ENCODE measurements at regions not wholly inside any gene's neighbourhood (a gene's known extent, or its start where the extent isn't known, plus 50 kb on each side); places are given as distances from the start of the nearest gene placed in this dataset.

- no peak for DNase-seq
These were observed 159.7 kb downstream of the TFCP2L1 start for GRCh38 chr2:121125350-121125749.

DNA sequence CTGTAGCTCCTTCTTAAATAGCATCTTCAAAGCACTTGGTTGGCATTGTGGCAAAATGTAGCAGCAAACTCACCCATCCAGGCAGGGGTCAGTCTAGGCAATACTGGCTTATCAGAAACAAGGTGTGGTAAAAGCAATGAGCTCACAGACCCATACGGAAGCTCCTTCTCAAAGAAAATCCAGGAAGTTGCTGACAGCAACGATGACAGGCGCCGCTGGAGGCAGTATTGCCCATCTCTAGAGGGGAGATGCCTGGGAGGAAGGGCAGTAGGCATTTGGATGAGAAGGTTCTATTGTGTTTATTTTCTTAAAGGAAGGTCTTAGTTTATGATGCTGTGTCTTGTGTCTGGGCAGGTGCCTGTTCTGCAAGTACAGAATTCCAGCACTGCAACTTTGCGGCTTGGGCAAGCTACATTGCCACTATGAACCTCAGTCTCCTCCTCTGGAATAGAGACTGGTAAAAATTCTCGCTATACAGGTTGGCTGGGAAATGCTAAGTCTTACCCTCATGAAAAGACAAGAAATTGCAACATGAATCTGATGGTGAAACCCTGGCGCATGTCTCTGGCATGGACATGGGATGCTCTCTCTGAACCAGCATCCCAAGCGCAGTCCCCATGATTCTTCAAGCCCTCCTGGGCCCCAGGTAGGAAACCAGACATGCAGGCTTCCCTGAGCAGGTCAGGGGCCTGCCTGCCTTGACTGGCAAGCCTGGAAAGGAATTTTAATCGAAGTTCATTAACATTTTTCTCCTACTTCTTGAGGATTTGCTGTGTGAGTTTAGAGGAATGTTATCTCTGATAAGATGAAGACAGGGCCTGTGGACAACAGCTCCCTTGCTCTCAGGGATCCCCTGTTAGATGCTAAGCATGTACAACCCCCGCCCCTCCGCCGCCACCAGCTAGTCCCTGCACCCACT, 156.0 kb downstream of the TFCP2L1 start:
- no peak for DNase-seq

GRCh38 chr2:121129692-121130091, 155.3 kb downstream of the TFCP2L1 start:
- DNase-seq, result no peak

GRCh38 chr2:121130301-121130850, 154.6 kb downstream of the TFCP2L1 start:
- DNase-seq, result no peak

DNA sequence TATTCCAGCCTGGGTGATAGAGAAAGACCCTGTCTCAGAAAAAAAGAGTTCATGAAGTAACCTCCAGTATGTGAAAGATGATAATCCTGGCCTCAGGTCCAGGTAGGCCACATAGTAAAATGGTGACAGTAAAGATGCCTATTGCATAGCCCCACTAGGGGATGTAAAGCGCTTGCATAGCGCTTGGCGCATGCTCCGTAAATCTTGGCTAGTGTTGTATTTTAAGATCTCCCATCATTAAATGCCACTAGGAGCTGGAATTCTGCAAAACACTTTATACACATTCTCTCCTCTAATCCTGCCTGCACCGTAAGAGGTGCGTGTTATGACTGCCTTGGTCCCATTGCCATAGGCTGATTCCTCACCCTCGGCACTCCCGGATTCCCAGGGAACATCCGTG, 153.6 kb downstream of the TFCP2L1 start:
- DNase-seq, result no peak

DNA sequence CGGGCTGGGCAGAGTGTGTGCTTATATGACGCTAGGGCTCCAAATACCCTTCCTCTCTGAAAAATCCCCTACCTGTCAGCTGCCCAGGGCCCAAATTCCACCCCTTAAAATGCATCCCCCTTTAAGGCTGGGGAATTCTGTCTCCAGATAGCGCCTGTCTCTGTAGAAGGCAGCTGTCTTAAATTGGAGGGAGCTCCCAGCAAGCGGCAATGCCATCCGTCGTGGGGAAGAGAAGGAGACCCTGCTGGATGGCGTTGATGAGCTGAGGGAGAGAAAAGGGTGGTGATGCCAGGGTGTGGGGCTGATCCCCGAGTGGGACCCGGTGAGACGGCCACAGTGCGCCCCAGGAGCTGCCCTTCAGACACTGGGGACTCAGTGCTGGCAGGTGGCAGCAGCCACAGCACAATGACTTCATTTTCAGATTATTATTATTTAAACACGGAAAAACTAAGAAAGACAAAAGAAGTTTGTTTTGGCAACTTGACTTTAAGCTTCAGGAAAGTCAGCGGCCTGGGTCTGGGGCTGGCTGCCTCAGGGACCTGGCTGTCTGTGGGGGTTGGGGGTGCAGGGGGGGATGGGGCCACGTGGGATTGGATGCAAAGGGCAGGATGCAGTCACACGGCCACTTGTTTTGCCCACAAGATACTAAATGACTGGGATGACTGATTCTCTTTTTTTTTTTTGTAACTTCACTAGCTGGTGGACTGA, 152.8 kb downstream of the TFCP2L1 start:
- DNase-seq, result no peak

- no peak for DNase-seq
These were observed 152.3 kb downstream of the TFCP2L1 start for GRCh38 chr2:121132762-121133107.

DNA sequence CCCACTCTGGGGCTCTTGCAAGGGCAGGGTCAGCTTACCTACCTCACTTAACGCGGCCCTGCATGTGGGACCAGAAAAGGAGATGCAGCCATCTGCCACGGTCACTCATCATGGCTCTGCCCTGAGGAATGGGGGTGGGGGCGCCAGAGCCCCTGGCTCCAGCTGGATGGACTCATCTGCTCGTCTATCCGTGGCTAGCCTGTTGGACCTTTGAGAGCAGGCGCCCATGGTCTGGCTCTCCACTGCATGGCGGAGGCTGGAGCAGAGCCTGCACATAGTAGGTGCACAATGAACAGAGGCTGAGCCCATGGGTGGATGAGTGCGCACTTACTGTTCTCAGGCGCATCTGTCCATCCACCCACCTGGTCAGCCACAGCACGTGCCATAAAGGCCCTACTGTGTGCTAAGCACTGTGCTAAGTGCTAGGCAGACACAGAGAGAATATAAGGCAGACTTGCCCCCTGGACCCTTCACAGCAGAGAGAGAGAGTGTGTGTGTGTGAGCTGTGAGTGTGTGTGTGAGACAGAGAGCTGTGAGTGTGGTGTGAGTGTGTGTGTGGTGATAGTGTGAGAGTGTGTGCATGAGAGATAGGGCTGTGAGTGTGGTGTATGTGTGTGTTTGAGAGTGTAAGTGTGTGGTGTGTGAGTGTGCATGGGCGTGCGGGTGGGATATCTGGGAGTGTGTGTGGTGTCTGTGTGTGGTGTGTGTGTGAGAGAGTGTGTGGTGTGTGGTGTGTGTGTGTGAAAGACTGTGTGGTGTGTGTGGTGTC, 151.3 kb downstream of the TFCP2L1 start:
- no peak for DNase-seq

GRCh38 chr2:121134728-121135127, 150.3 kb downstream of the TFCP2L1 start:
- no peak for DNase-seq

DNA sequence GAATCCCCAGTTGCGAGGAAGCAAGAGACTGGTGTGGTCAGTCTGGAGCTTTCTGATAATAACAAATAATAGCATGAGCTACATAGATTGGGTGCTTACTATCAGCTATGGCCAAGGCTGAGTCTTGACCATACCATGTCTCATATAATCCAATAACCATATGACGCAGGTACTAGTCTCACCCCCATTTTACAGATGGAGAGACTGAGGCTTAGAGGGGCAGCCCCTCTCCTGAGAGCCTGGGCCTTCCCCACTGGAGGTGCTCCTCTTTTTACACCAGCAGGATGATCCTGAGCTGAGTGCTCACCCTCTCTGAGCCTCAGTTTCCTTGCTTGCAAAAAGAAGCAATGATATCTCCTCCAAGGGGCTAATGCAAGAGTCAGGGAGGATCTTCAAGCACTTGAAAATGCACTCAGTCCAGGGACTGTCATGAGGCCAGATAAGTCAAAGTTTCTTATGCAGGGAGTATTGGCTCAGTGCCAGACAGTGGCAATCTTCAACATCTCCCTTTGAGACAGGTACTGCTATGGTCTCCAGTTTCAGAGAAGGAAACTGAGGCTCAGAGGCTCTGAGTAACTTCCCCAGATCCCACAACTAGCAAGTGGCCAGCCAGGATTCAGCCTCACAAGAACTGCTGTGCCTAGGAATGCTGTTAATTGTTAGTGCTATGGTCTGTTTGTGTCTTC, 149.7 kb downstream of the TFCP2L1 start:
- no peak for DNase-seq

GRCh38 chr2:121136323-121136722, 148.7 kb downstream of the TFCP2L1 start:
- no peak for DNase-seq

- no peak for DNase-seq
These were observed 147.4 kb downstream of the TFCP2L1 start for GRCh38 chr2:121137571-121137970.

DNA sequence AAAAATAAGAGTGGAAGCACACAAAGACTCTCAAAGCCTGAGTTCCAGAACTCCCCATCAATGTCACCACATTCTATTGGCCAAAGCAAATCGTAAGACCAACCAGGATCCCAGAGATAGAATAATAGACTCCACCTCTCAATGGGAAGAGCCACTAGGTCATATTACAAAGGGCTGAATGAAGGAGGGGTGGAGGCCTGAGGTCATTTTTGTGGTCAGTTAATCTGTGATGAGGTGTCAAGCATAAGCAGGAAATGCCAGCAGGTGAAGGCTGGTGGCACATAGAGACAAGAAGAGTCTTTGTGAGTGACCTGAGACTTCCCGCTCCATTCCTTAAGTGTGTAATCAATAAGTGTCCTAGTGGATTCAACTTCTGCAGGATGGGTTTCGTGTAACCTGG, 144.3 kb downstream of the TFCP2L1 start:
- DNase-seq, result no peak

GRCh38 chr2:121142452-121142851, 142.6 kb downstream of the TFCP2L1 start:
- DNase-seq, result no peak

DNA sequence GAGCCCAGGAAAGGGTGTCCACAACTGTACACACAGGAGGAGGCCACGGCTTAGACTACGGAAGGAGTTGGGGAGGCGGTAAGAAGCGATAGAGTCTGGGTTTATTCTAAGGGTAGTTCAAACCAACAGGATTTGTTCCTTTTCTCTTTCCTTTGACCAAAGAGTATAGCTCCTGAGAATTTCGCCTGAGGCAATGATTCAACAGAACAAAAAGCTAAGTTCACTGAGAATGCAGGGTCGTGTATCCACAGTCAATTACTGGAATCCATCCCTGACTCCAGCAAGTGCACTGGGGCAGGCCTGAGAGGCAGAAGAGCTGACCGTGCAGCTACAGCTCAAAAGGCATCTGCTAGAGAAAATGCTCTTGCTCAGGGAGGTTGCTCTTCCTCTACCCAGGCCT, 140.9 kb downstream of the TFCP2L1 start:
- no peak for DNase-seq

GRCh38 chr2:121146630-121147029, 138.4 kb downstream of the TFCP2L1 start:
- no peak for DNase-seq

GRCh38 chr2:121147766-121148165, 137.2 kb downstream of the TFCP2L1 start:
- no peak for DNase-seq

- DNase-seq, result no peak
These were observed 136.5 kb downstream of the TFCP2L1 start for GRCh38 chr2:121148481-121148880.

- no peak for DNase-seq
These were observed 135.6 kb downstream of the TFCP2L1 start for GRCh38 chr2:121149384-121149783.

- DNase-seq, result no peak
These were observed 134.9 kb downstream of the TFCP2L1 start for GRCh38 chr2:121150126-121150525.

- no peak for DNase-seq
These were observed 134.3 kb downstream of the TFCP2L1 start for GRCh38 chr2:121150713-121151112.

DNA sequence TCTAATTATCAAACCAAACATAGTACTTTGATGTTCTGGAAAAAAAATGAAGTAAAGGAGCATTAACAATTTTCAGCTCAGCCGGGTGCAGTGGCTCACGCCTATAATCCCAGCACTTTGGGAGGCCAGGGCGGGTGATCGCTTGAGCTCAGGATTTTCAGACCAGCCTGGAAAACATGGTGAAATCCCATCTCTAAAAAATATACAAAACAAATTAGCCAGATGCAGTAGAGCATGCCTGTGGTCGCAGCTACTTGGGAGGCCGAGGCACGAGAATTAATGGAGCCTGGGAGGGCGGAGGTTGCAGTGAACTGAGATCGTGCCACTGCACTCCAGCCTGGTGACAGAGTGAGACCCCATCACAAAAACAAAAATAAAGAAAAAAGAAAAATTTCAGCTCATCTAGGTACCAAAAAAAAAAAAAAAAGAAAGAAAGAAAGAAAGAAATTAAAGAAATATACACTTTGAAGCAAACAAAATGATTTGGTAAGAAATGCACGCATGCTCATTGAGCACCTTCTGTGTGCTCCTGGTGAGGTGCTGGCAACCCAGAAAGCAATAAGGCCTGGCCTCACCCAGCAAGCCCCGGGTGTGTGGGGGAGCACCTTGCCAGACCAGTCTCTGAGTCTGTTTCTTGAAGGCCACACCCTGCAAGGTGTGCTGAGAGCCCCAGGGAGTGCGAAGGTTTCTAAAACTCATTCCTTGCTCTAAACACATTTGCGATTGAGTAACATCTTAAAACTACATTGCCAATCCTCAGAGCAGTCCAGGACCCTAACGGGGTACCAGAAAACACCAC, 133.5 kb downstream of the TFCP2L1 start:
- no peak for DNase-seq

Measured in NCI-H1694 (cell line).